T-cell (primary cell): ENCODE measurements at regions not wholly inside any gene's neighbourhood (a gene's known extent, or its start where the extent isn't known, plus 50 kb on each side); places are given as distances from the start of the nearest gene placed in this dataset.

Experiments used
- ATAC-seq, 4 experiments: fragments of 200-7000 bp in 3 of 4; fragments of 150-1000 bp in 1 of 4; cut with Tn5 transposase; replicated peaks in 1 of 4; 1 replicate in 3 of 4; 2 replicates in 1 of 4; pipeline ENCODE4 v1.10.0; 2021; ENCODE audit warnings: moderate library complexity in 3 of 4, mild to moderate bottlenecking in 2 of 4, moderate number of reproducible peaks in 1 of 4
- CTCF ChIA-PET, 2 donors: fragments of 300-600 bp; sonication (Branson Sonifier 250); formaldehyde crosslinking; loops; one replicate each; lab custom pipeline; 2022; ENCODE audit warnings: antibody characterized with exemption in 2 of 2; lab: Charles Lee
- POLR2A ChIA-PET, 2 donors: fragments of 300-600 bp; sonication (Branson Sonifier 250); formaldehyde crosslinking; loops; one replicate each; lab custom pipeline; 2022; ENCODE audit warnings: antibody characterized with exemption in 2 of 2; lab: Charles Lee
- DNase-seq, 35 experiments: peaks; one replicate each; pipeline versions ENCODE4 v3.0.0 to v3.0.0-alpha.2; 2013 to 2023
- H3K27ac ChIP-seq: one replicate; pipeline ENCODE4 v1.5.1; 2013; ENCODE audit warnings: low read length
- H3K27me3 ChIP-seq, 2 experiments: replicated peaks in 1 of 2; 1 replicate in 1 of 2; 2 replicates in 1 of 2; pipeline versions ENCODE4 v1.6.1 to v1.7.0; 2013; ENCODE audit warnings: low read length in 1 of 2, mixed read lengths in 1 of 2; ENCODE audit not compliant: control insufficient read depth in 2 of 2, insufficient read depth in 2 of 2; ENCODE audit errors: extremely low read depth in 1 of 2
- H3K36me3 ChIP-seq, 2 donors: 1 replicate in 1 of 2; 2 replicates in 1 of 2; pipeline versions ENCODE4 v1.6.1 to v1.7.0; 2013; ENCODE audit warnings: low read length in 1 of 2; ENCODE audit not compliant: control insufficient read depth in 2 of 2, insufficient read depth in 1 of 2; ENCODE audit errors: extremely low read depth in 1 of 2
- H3K4me1 ChIP-seq, 2 experiments: 1 replicate in 1 of 2; 2 replicates in 1 of 2; pipeline versions ENCODE4 v1.6.1 to v1.7.0; 2013; ENCODE audit warnings: low read length in 2 of 2, mixed read lengths in 1 of 2; ENCODE audit not compliant: insufficient read depth in 2 of 2, control insufficient read depth in 1 of 2; ENCODE audit errors: extremely low read depth in 1 of 2
- H3K4me3 ChIP-seq, 2 donors: 1 replicate in 1 of 2; 2 replicates in 1 of 2; pipeline versions ENCODE4 v1.5.1 to v1.7.0; 2013; ENCODE audit warnings: mild to moderate bottlenecking in 2 of 2, low read length in 1 of 2, moderate library complexity in 1 of 2; ENCODE audit not compliant: control insufficient read depth in 1 of 2; ENCODE audit errors: extremely low read depth in 1 of 2
- H3K9me3 ChIP-seq: 2 replicates; pipeline ENCODE4 v1.7.0; 2013
- H3K27ac Mint-ChIP-seq, 2 donors: one replicate each; pipeline ENCODE4 v1.8.0; 2020 to 2021; ENCODE audit warnings: mild to moderate bottlenecking in 2 of 2, mixed read lengths in 2 of 2
- H3K27me3 Mint-ChIP-seq, 2 donors: one replicate each; pipeline ENCODE4 v1.8.0; 2021 to 2022; ENCODE audit warnings: mixed read lengths in 2 of 2
- H3K36me3 Mint-ChIP-seq: one replicate; pipeline ENCODE4 v1.8.0; 2021; ENCODE audit warnings: mixed read lengths
- H3K4me1 Mint-ChIP-seq, 3 donors: one replicate each; pipeline ENCODE4 v1.8.0; 2020 to 2022; ENCODE audit warnings: mixed read lengths in 3 of 3, mild to moderate bottlenecking in 1 of 3
- H3K4me3 Mint-ChIP-seq, 3 donors: one replicate each; pipeline ENCODE4 v1.8.0; 2020 to 2022; ENCODE audit warnings: mild to moderate bottlenecking in 3 of 3, mixed read lengths in 3 of 3, moderate library complexity in 3 of 3
- H3K9me3 Mint-ChIP-seq, 3 donors: one replicate each; pipeline ENCODE4 v1.8.0; 2020 to 2022; ENCODE audit warnings: mixed read lengths in 3 of 3
- WGBS: methylation state at CpG from one replicate; pipeline ENCODE4 v1.1.5; 2013; ENCODE audit warnings: missing lambda C conversion rate; ENCODE audit not compliant: insufficient coverage; 5-methylcytosine and 5-hydroxymethylcytosine counted together

- no CpG with 5 or more reads among the region's 6 CpGs for WGBS
- Mint-ChIP-seq H3K4me3 (peak overlapping the region in 2 of 3 donors; percentile 18 to 51), H3K27me3 (no peaks in the 10 kb centered on the region), H3K9me3 (no peaks in the 10 kb centered on the region), H3K36me3 (no peaks in the 10 kb centered on the region), H3K4me1 (peaks cover 16 to 24% (median 19%) of the 10 kb centered on the region in 3 donors), H3K27ac (peak overlapping the region in 1 of 2 donors; percentile 66)
- Histone ChIP-seq H3K4me1 (peaks cover 4 to 23% of the 10 kb centered on the region in 2 experiments), H3K27me3 (no peaks in the 10 kb centered on the region), H3K27ac (no peak overlapping the region), H3K9me3 (no peaks in the 10 kb centered on the region), H3K36me3 (no peaks in the 10 kb centered on the region), H3K4me3 (no peak overlapping the region)
- ATAC-seq, result peak in 1 of 4 experiments; percentile 40
- POLR2A ChIA-PET, result no interaction called here
- DNase-seq, result peak in 1 of 35 experiments; percentile 2
- CTCF ChIA-PET, result interaction anchor here in 1 of 2 donors (0.6 to 0.7 kb wide), 2 partner anchors 184 to 738 kb away, joined by 3 to 4 read pairs; no protein-coding TSS in a partner anchor
Observed at GRCh38 chr21:24046829-24047443, 1560.3 kb downstream of the MRPL39 start.

GRCh38 chr21:24045775-24046215 is 1561.5 kb downstream of the MRPL39 start:
- WGBS, result 8% methylated on average over 2 of the region's 2 CpGs
- H3K4me1 Mint-ChIP-seq, result peaks cover 13 to 21% (median 19%) of the 10 kb centered on the region in 3 donors

GRCh38 chr21:24045373-24045772 is 1561.9 kb downstream of the MRPL39 start:
- no peaks in the 10 kb centered on the region for H3K27me3 Mint-ChIP-seq
- Histone ChIP-seq H3K4me3 (no peak overlapping the region), H3K36me3 (no peaks in the 10 kb centered on the region), H3K4me1 (peaks cover 4 to 23% of the 10 kb centered on the region in 2 experiments), H3K27ac (no peak overlapping the region), H3K9me3 (no peaks in the 10 kb centered on the region), H3K27me3 (no peaks in the 10 kb centered on the region)
- CTCF ChIA-PET, result interaction anchor here in 1 of 2 donors (0.6 kb wide), 1 partner anchor 1655 kb away, joined by 5 read pairs; no protein-coding TSS in a partner anchor
- no CpG with 5 or more reads among the region's 4 CpGs for WGBS
- POLR2A ChIA-PET, result interaction anchor here in 1 of 2 donors (0.7 kb wide), 2 partner anchors 19 to 1096 kb away, joined by 3 to 4 read pairs; no protein-coding TSS in a partner anchor
- peaks cover 12 to 19% (median 18%) of the 10 kb centered on the region in 3 donors for H3K4me1 Mint-ChIP-seq
- DNase-seq, result no peak
- no peak overlapping the region for H3K27ac Mint-ChIP-seq
- no peak overlapping the region for H3K4me3 Mint-ChIP-seq
- H3K9me3 Mint-ChIP-seq, result no peaks in the 10 kb centered on the region
- H3K36me3 Mint-ChIP-seq, result no peaks in the 10 kb centered on the region
- no peak for ATAC-seq

More at GRCh38 chr21:24045775-24046215, 1561.5 kb downstream of the MRPL39 start:
- Histone ChIP-seq H3K4me3 (no peak overlapping the region), H3K27me3 (no peaks in the 10 kb centered on the region), H3K4me1 (peaks cover 4 to 23% of the 10 kb centered on the region in 2 experiments), H3K36me3 (no peaks in the 10 kb centered on the region), H3K27ac (no peak overlapping the region), H3K9me3 (no peaks in the 10 kb centered on the region)
- ChIA-PET CTCF (no interaction called here), POLR2A (interaction anchor here in 1 of 2 donors (0.7 kb wide), 2 partner anchors 19 to 1097 kb away, joined by 3 to 4 read pairs; no protein-coding TSS in a partner anchor)
- no peaks in the 10 kb centered on the region for H3K36me3 Mint-ChIP-seq
- H3K9me3 Mint-ChIP-seq, result no peaks in the 10 kb centered on the region
- no peaks in the 10 kb centered on the region for H3K27me3 Mint-ChIP-seq
- no peak overlapping the region for H3K27ac Mint-ChIP-seq
- ATAC-seq (no peak), DNase-seq (peak in 9 of 35 experiments; percentile 0 to 30 (median 3))
- peak overlapping the region in 1 of 3 donors; percentile 28 for H3K4me3 Mint-ChIP-seq

GRCh38 chr21:24042687-24043086 is 1564.6 kb downstream of the MRPL39 start:
- ATAC-seq, result no peak

GRCh38 chr21:24032709-24033232 is 1574.5 kb downstream of the MRPL39 start:
- Histone ChIP-seq H3K9me3 (peaks cover 7% of the 10 kb centered on the region), H3K4me3 (no peak overlapping the region), H3K36me3 (no peaks in the 10 kb centered on the region), H3K4me1 (no peaks in the 10 kb centered on the region), H3K27ac (no peak overlapping the region), H3K27me3 (no peaks in the 10 kb centered on the region)
- ChIA-PET CTCF (no interaction called here), POLR2A (no interaction called here)
- H3K9me3 Mint-ChIP-seq, result peaks cover 0 to 17% (median 15%) of the 10 kb centered on the region in 3 donors
- peaks cover 0 to 5% of the 10 kb centered on the region in 2 donors for H3K27me3 Mint-ChIP-seq
- no peaks in the 10 kb centered on the region for H3K36me3 Mint-ChIP-seq
- no peak overlapping the region for H3K4me3 Mint-ChIP-seq
- ATAC-seq (no peak), DNase-seq (no peak)
- WGBS, result no CpG with 5 or more reads among the region's 2 CpGs
- no peaks in the 10 kb centered on the region for H3K4me1 Mint-ChIP-seq
- no peak overlapping the region for H3K27ac Mint-ChIP-seq

More at GRCh38 chr21:24042687-24043086, 1564.6 kb downstream of the MRPL39 start:
- POLR2A ChIA-PET, result no interaction called here
- WGBS, result no CpG with 5 or more reads among the region's 1 CpG
- H3K9me3 ChIP-seq, result no peaks in the 10 kb centered on the region
- Mint-ChIP-seq H3K4me3 (no peak overlapping the region), H3K36me3 (no peaks in the 10 kb centered on the region), H3K9me3 (no peaks in the 10 kb centered on the region), H3K27me3 (no peaks in the 10 kb centered on the region), H3K4me1 (peaks cover 12 to 15% (median 12%) of the 10 kb centered on the region in 3 donors), H3K27ac (no peak overlapping the region)
- H3K27me3 ChIP-seq, result no peaks in the 10 kb centered on the region
- H3K4me1 ChIP-seq, result peaks cover 4 to 23% of the 10 kb centered on the region in 2 experiments
- DNase-seq, result no peak
- no peak overlapping the region for H3K4me3 ChIP-seq
- H3K36me3 ChIP-seq, result no peaks in the 10 kb centered on the region
- no peak overlapping the region for H3K27ac ChIP-seq
- CTCF ChIA-PET, result no interaction called here

GRCh38 chr21:24027396-24027795 is 1579.9 kb downstream of the MRPL39 start:
- H3K4me3 Mint-ChIP-seq, result no peak overlapping the region
- CTCF ChIA-PET, result no interaction called here
- no peaks in the 10 kb centered on the region for H3K9me3 ChIP-seq
- H3K27me3 ChIP-seq, result no peaks in the 10 kb centered on the region
- no peak overlapping the region for H3K4me3 ChIP-seq
- WGBS, result 58% methylated on average over 3 of the region's 4 CpGs
- no peaks in the 10 kb centered on the region for H3K4me1 ChIP-seq
- no peaks in the 10 kb centered on the region for H3K36me3 ChIP-seq
- H3K27me3 Mint-ChIP-seq, result peaks cover 0 to 5% of the 10 kb centered on the region in 2 donors
- H3K27ac ChIP-seq, result no peak overlapping the region
- POLR2A ChIA-PET, result no interaction called here
- H3K9me3 Mint-ChIP-seq, result no peaks in the 10 kb centered on the region
- DNase-seq (no peak), ATAC-seq (no peak)
- H3K4me1 Mint-ChIP-seq, result no peaks in the 10 kb centered on the region
- no peaks in the 10 kb centered on the region for H3K36me3 Mint-ChIP-seq
- no peak overlapping the region for H3K27ac Mint-ChIP-seq
